Sigmoid colon (tissue), 6 donors: ENCODE measurements at regions not wholly inside any gene's neighbourhood (a gene's known extent, or its start where the extent isn't known, plus 50 kb on each side); places are given as distances from the start of the nearest gene placed in this dataset.

ENCODE experiments used
- DNase-seq: peaks from one replicate; pipeline ENCODE4 v3.0.0-alpha.2; 2019
- H3K27ac ChIP-seq, 4 donors: fragments of 200-600 bp; sonication (generic); one replicate each; pipeline ENCODE4 v1.5.1; 2016 to 2019; ENCODE audit warnings: mild to moderate bottlenecking in 1 of 4
- H3K27me3 ChIP-seq, 3 donors: fragments of 200-600 bp; sonication (generic); one replicate each; pipeline ENCODE4 v1.5.1; 2019; ENCODE audit warnings: mild to moderate bottlenecking in 1 of 3
- H3K36me3 ChIP-seq, 4 donors: fragments of 200-600 bp; sonication (generic); one replicate each; pipeline ENCODE4 v1.5.1; 2016 to 2019
- H3K4me1 ChIP-seq, 4 donors: fragments of 200-600 bp; sonication (generic); one replicate each; pipeline ENCODE4 v1.5.1; 2017 to 2019
- H3K4me3 ChIP-seq, 4 donors: fragments of 200-600 bp; sonication (generic); one replicate each; pipeline ENCODE4 v1.5.1; 2017 to 2019; ENCODE audit warnings: mild to moderate bottlenecking in 2 of 4, moderate library complexity in 1 of 4
- H3K9me3 ChIP-seq, 4 donors: fragments of 200-600 bp in 3 of 4; sonication (generic) in 3 of 4; one replicate each; pipeline versions ENCODE4 v1.5.1 to v1.6.1; 2013 to 2019
- EP300 ChIP-seq, 4 donors: sonication (generic); formaldehyde crosslinking; IDR thresholded peaks; one replicate each; pipeline ENCODE4 v1.6.1; 2017; ENCODE audit warnings: antibody characterized with exemption in 4 of 4
- POLR2A ChIP-seq, 2 donors: fragments of 450-650 bp; IDR thresholded peaks; one replicate each; pipeline ENCODE4 v1.6.1; 2016; ENCODE audit warnings: antibody characterized with exemption in 2 of 2, mild to moderate bottlenecking in 2 of 2, moderate library complexity in 2 of 2
- POLR2AphosphoS5 ChIP-seq, 4 donors: sonication (generic); formaldehyde crosslinking; IDR thresholded peaks; one replicate each; pipeline ENCODE4 v1.6.1; 2017; ENCODE audit warnings: antibody characterized with exemption in 4 of 4
- WGBS, 2 donors: extraction: QIAGEN DNeasy Blood & Tissue Kit; methylation state at CpG; one replicate each; pipeline ENCODE4 v1.1.7; 2013; 5-methylcytosine and 5-hydroxymethylcytosine counted together
- intact Hi-C: fragments of 100-400 bp; cut with DNase I; formaldehyde crosslinking; loops from one replicate; pipeline ENCODE4 v1.15.1; 2023
- TF ChIP-seq, protein P1 (sequence below), 4 experiments: fragments of 450-650 bp in 3 of 4; fragments of 200-600 bp in 1 of 4; IDR thresholded peaks; one replicate each; pipeline ENCODE4 v1.5.1; 2016 to 2019; ENCODE audit warnings: antibody characterized with exemption in 4 of 4, mild to moderate bottlenecking in 3 of 4, moderate library complexity in 2 of 4
- donor health status: healthy with polysubstance abuse.
- donor health status: healthy.

DNA sequence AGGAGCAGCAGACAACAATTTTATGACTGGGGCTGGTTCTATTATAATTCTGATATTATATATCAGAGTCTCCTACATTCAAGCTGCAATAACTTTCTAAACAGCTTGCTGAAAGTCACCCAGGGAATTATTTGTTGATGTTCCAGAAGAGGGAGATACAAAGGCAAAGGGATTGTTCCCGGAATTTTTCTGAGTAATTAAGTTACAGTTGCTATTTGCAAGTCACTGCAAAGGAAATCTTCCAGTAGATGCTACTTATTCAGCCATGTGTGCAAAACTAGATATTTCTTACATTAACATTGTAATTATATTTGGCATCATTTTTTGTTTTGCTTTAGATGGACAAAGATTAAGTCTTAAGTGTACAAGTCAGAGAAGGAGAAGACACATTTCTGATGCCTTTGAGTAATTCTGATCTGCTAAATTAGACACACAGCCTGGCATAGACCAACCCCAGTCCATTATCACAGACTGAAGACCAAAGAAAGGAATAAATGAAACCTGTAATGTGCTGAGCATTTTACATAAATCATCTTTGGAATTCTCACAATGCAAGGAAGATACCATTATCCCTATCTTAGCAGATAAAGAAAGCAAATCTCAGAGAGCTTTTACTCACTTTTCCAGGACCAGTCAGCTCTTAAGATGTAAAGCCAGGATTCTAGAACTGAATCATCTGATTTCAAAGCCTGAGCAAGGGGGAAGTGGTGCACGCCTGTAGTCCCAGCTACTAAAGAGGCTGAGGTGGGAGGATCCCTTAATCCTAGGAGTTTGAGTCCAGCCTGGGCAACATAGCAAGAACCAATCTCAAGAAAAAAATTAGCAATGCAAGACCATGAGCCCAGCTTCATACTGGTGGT lies 62.6 kb upstream of the AKAP12 start:
- H3K9me3 ChIP-seq: no peaks in the 10 kb centered on the region
- no peak for TF ChIP-seq POLR2A (IDR thresholded peaks at IDR 0.05)
- TF ChIP-seq EP300 (IDR thresholded peaks at IDR 0.05): no peak
- TF ChIP-seq, protein P1, sequence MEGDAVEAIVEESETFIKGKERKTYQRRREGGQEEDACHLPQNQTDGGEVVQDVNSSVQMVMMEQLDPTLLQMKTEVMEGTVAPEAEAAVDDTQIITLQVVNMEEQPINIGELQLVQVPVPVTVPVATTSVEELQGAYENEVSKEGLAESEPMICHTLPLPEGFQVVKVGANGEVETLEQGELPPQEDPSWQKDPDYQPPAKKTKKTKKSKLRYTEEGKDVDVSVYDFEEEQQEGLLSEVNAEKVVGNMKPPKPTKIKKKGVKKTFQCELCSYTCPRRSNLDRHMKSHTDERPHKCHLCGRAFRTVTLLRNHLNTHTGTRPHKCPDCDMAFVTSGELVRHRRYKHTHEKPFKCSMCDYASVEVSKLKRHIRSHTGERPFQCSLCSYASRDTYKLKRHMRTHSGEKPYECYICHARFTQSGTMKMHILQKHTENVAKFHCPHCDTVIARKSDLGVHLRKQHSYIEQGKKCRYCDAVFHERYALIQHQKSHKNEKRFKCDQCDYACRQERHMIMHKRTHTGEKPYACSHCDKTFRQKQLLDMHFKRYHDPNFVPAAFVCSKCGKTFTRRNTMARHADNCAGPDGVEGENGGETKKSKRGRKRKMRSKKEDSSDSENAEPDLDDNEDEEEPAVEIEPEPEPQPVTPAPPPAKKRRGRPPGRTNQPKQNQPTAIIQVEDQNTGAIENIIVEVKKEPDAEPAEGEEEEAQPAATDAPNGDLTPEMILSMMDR (IDR thresholded peaks at IDR 0.05): no peak
- no peak for TF ChIP-seq POLR2AphosphoS5 (IDR thresholded peaks at IDR 0.05)
- peaks cover 0 to 3% (median 0%) of the 10 kb centered on the region in 4 donors for H3K4me1 ChIP-seq
- intact Hi-C loops: no loop called here
- no peak for DNase-seq
- H3K27ac ChIP-seq: no peak overlapping the region
- no peaks in the 10 kb centered on the region for H3K36me3 ChIP-seq
- H3K4me3 ChIP-seq: no peak overlapping the region
- WGBS, 2 donors: 67 to 71% methylated on average over 2 of the region's 2 CpGs
- no peaks in the 10 kb centered on the region for H3K27me3 ChIP-seq

DNA sequence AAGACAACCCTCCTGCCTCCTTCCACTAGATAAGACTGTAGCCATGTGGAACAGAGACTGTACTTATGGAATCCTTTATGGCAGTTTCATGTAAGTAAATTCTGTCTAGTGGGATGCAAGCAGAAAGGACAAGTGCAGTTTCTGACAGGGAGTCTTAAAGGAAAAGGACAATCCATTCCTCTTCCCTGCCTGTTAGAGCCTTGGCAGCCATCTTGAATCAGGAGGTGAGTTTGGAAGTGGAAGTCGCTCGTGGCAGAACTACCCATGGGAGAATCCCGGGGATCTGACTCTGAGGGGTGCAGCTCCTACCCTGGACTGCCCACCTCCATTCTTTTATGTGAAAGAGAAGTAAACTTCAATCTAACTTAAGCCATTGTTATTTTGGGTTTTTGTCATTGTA lies 61.4 kb upstream of the AKAP12 start:
- no peak for DNase-seq
- H3K36me3 ChIP-seq: no peaks in the 10 kb centered on the region
- no peaks in the 10 kb centered on the region for H3K27me3 ChIP-seq
- WGBS, 2 donors: 91 to 94% methylated on average over 3 of the region's 3 CpGs
- H3K27ac ChIP-seq: no peak overlapping the region
- intact Hi-C loops: no loop called here
- no peaks in the 10 kb centered on the region for H3K9me3 ChIP-seq
- H3K4me1 ChIP-seq: peaks cover 0 to 3% (median 0%) of the 10 kb centered on the region in 4 donors
- TF ChIP-seq POLR2A (IDR thresholded peaks at IDR 0.05) (no peak), EP300 (IDR thresholded peaks at IDR 0.05) (no peak), POLR2AphosphoS5 (IDR thresholded peaks at IDR 0.05) (no peak)
- TF ChIP-seq, protein P1 (IDR thresholded peaks at IDR 0.05): no peak
- no peak overlapping the region for H3K4me3 ChIP-seq

DNA sequence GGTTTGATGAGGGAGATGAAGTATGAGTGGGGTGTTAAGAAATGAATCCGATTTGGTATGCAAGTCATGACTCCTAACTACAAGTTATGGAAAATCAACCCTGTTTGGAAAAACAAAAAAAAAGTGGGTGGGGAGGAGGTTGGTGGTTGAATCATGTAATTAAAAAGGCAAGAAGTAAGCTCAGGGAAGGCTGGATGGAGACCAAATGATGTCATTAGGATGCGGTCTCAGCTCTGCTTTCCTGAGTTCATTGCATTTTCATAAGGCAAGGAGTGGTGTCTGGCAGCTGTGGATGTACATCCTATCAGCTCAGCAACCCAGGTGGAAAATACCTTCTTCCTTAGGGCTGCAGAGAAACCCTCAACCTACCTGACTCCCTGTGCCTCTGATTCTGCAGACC lies 60.4 kb upstream of the AKAP12 start:
- no peaks in the 10 kb centered on the region for H3K9me3 ChIP-seq
- no peak for DNase-seq
- H3K4me1 ChIP-seq: peaks cover 0 to 3% (median 0%) of the 10 kb centered on the region in 4 donors
- intact Hi-C loops: no loop called here
- TF ChIP-seq POLR2A (IDR thresholded peaks at IDR 0.05) (no peak), EP300 (IDR thresholded peaks at IDR 0.05) (no peak), POLR2AphosphoS5 (IDR thresholded peaks at IDR 0.05) (no peak)
- TF ChIP-seq, protein P1 (IDR thresholded peaks at IDR 0.05): no peak
- no peak overlapping the region for H3K4me3 ChIP-seq
- WGBS, 2 donors: 78 to 88% methylated on average over 2 of the region's 2 CpGs
- H3K36me3 ChIP-seq: no peaks in the 10 kb centered on the region
- no peak overlapping the region for H3K27ac ChIP-seq
- no peaks in the 10 kb centered on the region for H3K27me3 ChIP-seq

DNA sequence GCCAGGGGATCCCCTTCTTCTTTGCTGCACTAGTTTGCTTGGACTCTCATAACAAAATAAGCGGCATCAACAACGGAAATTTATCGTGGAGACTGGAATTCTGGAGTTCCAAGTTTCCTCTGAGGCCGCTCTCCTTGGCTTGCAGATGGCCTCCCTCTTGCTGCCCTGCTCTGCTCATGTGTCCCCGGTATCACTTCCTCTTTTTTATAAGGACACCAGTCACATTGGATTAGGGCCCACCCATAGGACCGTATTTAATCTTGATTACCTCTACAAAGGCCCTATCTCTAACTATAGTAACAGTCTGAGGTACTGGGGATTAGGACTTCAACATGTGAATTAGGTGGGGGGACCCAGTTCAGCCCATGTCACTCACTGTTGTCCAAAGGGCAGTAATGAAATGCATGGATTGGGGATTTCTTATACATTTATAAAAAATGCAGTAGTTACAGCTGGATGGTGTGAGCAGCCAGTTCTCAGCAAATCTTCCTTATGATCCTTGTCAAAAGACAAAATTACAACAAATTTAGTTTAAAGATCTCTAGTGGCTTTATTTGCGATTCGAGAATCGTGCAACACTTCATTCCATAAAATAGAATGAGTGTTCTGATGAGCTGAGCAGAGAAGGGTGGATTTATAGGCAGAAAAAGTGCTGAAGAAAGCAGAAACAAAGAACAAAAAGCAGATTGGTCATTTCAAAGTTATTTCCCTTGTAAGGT lies 59.3 kb upstream of the AKAP12 start:
- Histone ChIP-seq H3K36me3 (no peaks in the 10 kb centered on the region), H3K4me1 (peaks cover 0 to 3% (median 0%) of the 10 kb centered on the region in 4 donors), H3K4me3 (no peak overlapping the region), H3K27ac (no peak overlapping the region), H3K27me3 (no peaks in the 10 kb centered on the region), H3K9me3 (no peaks in the 10 kb centered on the region)
- TF ChIP-seq POLR2A (IDR thresholded peaks at IDR 0.05): no peak
- TF ChIP-seq POLR2AphosphoS5 (IDR thresholded peaks at IDR 0.05): no peak
- TF ChIP-seq EP300 (IDR thresholded peaks at IDR 0.05): no peak
- TF ChIP-seq, protein P1 (IDR thresholded peaks at IDR 0.05): no peak
- DNase-seq: no peak
- WGBS, 2 donors: 84 to 87% methylated on average over 9 of the region's 9 CpGs
- intact Hi-C loops: no loop called here
